AG10803 (cell line): ENCODE measurements at regions not wholly inside any gene's neighbourhood (a gene's known extent, or its start where the extent isn't known, plus 50 kb on each side); places are given as distances from the start of the nearest gene placed in this dataset.

ENCODE experiments used
- DNase-seq: peaks from one replicate; pipeline ENCODE4 v3.0.0; 2010; ENCODE audit warnings: low read depth
- H3K4me3 ChIP-seq: 2 replicates; pipeline ENCODE4 v1.5.1; 2011; ENCODE audit warnings: mild to moderate bottlenecking, low read length, control low read depth
- CTCF ChIP-seq: conservative IDR thresholded peaks from 2 replicates; pipeline ENCODE4 v1.5.1; 2011; ENCODE audit warnings: mild to moderate bottlenecking, low read length, control low read depth, inconsistent platforms

DNA sequence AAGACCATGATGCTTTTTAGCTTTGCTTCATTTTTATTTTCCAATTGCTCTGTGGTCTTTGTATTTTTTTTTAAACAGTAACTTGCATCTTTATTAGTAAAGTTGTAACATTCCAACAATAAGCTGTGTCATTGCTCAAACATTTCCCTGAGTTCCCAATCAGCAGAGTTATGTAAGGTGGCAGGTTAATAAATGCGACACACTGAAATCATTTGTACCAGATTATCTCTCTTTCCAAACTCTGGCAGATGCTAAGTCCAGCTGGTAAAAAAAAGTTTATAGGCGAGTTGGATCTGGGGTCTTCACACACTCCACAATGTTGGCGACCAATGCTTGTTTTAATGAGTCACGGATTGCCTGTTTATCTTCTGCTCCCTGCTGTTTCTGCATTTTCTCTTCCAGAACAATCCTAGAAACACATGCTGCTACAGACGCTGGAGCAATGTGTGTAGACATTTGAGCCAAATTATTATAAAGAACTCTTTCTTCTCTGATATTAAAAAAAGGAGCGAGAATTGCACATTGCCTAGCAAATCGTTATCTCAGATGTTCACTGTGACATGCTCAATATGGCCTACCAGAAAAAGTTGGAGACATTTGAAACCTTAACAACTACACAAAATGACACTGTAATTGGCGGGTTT, 113.6 kb upstream of the IFNGR1 start:
- no peak for TF ChIP-seq CTCF
- DNase-seq, result peak; percentile 65
- no peak overlapping the region for H3K4me3 ChIP-seq

GRCh38 chr6:137323860-137324259, 104.7 kb upstream of the IFNGR1 start:
- no peak for TF ChIP-seq CTCF
- H3K4me3 ChIP-seq, result no peak overlapping the region
- DNase-seq, result no peak

- TF ChIP-seq CTCF, result no peak
- DNase-seq, result no peak
- H3K4me3 ChIP-seq, result no peak overlapping the region
Measured at GRCh38 chr6:137320271-137320670, 101.1 kb upstream of the IFNGR1 start.

GRCh38 chr6:137316626-137317025, 97.4 kb upstream of the IFNGR1 start:
- no peak for TF ChIP-seq CTCF
- H3K4me3 ChIP-seq, result no peak overlapping the region
- DNase-seq, result peak; percentile 9

DNA sequence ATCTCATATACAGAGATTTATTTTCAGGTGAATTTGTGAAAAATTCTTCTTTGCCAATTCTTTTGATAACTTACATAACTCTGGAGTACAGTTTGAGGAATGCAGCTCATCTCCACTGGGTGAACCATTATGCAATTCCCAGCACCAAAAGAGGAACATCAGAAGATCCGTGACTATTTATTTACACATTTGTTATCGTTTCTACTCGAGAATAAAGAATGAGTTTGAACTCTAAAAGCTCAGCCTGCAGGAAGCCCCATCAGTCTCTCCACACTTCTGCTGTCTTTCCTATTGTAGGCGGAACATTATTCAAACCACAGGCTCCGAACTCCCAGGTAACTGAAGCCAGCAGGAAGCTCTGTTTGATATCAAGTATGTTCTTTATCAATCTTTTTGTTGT, 95.9 kb upstream of the IFNGR1 start:
- DNase-seq, result peak; percentile 11
- no peak for TF ChIP-seq CTCF
- H3K4me3 ChIP-seq, result no peak overlapping the region

DNA sequence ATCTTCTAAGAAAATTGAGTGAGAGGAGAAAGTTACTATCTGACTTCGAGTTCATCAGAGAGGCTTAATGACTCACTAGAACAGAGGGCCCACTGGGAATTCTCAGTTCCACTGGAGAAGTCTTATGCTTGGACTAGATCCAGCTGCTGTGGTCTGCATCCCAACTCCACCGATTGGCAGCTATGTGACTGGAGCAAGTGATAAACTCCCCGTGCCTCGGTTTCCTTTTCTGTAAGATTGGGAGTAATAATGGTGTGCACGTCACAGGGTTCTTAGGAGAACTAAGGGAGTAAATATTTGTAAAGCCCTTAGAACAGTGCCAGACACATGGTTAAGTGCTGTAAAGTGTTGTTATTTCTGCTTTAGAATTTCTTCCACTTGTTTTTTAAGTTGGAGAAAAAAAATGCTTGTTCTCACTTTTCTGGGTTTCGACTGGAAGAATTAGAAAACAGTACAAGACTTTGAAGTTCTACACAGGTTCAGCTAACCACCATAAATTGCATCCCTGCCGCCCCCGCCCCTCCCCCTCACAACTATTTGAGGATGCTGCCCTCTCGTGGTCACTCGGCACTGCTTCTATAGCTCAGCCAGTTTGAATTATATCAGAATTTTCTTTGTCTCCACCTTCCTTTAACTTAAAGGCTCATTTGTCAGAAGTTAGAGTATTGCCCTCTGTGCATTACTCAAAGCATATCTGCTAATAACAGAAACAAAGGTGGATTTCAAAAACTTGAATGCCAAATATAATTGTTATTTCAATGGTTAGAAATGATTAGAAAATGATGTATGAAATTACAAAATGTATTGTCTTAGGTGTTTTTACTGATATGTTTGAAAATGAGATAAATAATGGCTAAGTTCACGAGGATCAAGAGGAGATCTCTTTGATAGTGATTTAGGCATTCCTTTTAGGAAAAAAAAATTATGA, 95.0 kb upstream of the IFNGR1 start:
- DNase-seq, result peak; percentile 84
- H3K4me3 ChIP-seq, result peak overlapping the region; percentile 46
- TF ChIP-seq CTCF, result peak; percentile 82

DNA sequence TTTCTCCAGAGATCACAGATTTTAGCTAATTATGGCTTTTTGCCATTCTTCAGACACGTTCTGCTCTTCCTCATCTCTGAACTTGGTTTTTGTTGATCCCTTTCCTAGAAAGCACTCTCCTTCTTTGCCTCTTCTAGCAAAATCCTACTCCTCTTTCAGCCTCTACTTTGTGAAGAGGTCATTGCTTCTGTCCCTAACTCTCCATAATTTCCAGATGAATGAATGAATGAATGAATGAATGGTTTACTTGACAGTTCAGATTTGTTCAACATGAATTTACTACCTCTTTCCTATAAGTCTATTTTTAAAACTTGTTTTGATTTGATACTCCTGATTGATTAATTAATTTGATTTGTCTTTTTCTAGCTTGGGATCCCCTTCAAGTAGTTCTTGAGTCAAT, 94.0 kb upstream of the IFNGR1 start:
- no peak overlapping the region for H3K4me3 ChIP-seq
- TF ChIP-seq CTCF, result no peak
- no peak for DNase-seq
